ENCODE measurements at regions not wholly inside any gene's neighbourhood (a gene's known extent, or its start where the extent isn't known, plus 50 kb on each side); places are given as distances from the start of the nearest gene placed in this dataset.

- Histone ChIP-seq H3K4me3 (ENCODE audit: low read depth, low read length) (no peak overlapping the region), H3K9me3 (ENCODE audit: severe bottlenecking) (no peaks in the 10 kb centered on the region), H3K27ac (no peak overlapping the region), H3K36me3 (no peaks in the 10 kb centered on the region), H3K27me3 (ENCODE audit: insufficient read depth, low read depth, severe bottlenecking) (no peaks in the 10 kb centered on the region)
- no peak for TF ChIP-seq CTCF (IDR thresholded peaks at IDR 0.05; ENCODE audit: low read depth, low read length)
- DNase-seq = no peak
These were observed 472.3 kb downstream of the TNS1 start for GRCh38 chr2:217530392-217531090.

GRCh38 chr2:217529271-217529670 lies 473.5 kb downstream of the TNS1 start:
- no peak overlapping the region for H3K27ac ChIP-seq
- no peaks in the 10 kb centered on the region for H3K27me3 ChIP-seq (ENCODE audit: insufficient read depth, low read depth, severe bottlenecking)
- no peaks in the 10 kb centered on the region for H3K36me3 ChIP-seq
- DNase-seq = no peak
- no peak for TF ChIP-seq CTCF (IDR thresholded peaks at IDR 0.05; ENCODE audit: low read depth, low read length)
- H3K4me3 ChIP-seq (ENCODE audit: low read depth, low read length) = no peak overlapping the region
- H3K9me3 ChIP-seq (ENCODE audit: severe bottlenecking) = no peaks in the 10 kb centered on the region

- no peaks in the 10 kb centered on the region for H3K9me3 ChIP-seq (ENCODE audit: severe bottlenecking)
- no peak for TF ChIP-seq CTCF (IDR thresholded peaks at IDR 0.05; ENCODE audit: low read depth, low read length)
- no peak overlapping the region for H3K27ac ChIP-seq
- no peaks in the 10 kb centered on the region for H3K36me3 ChIP-seq
- no peaks in the 10 kb centered on the region for H3K27me3 ChIP-seq (ENCODE audit: insufficient read depth, low read depth, severe bottlenecking)
- no peak for DNase-seq
- H3K4me3 ChIP-seq (ENCODE audit: low read depth, low read length) = no peak overlapping the region
These were observed 475.1 kb downstream of the TNS1 start for GRCh38 chr2:217527590-217528202.

GRCh38 chr2:217525076-217525475 lies 477.7 kb downstream of the TNS1 start:
- Histone ChIP-seq H3K27ac (no peak overlapping the region), H3K27me3 (ENCODE audit: insufficient read depth, low read depth, severe bottlenecking) (no peaks in the 10 kb centered on the region), H3K9me3 (ENCODE audit: severe bottlenecking) (no peaks in the 10 kb centered on the region), H3K36me3 (no peaks in the 10 kb centered on the region), H3K4me3 (ENCODE audit: low read depth, low read length) (no peak overlapping the region)
- TF ChIP-seq CTCF (IDR thresholded peaks at IDR 0.05; ENCODE audit: low read depth, low read length) = no peak
- no peak for DNase-seq

- no peaks in the 10 kb centered on the region for H3K36me3 ChIP-seq
- no peaks in the 10 kb centered on the region for H3K9me3 ChIP-seq (ENCODE audit: severe bottlenecking)
- H3K4me3 ChIP-seq (ENCODE audit: low read depth, low read length) = no peak overlapping the region
- H3K27me3 ChIP-seq (ENCODE audit: insufficient read depth, low read depth, severe bottlenecking) = no peaks in the 10 kb centered on the region
- H3K27ac ChIP-seq = no peak overlapping the region
- no peak for TF ChIP-seq CTCF (IDR thresholded peaks at IDR 0.05; ENCODE audit: low read depth, low read length)
- no peak for DNase-seq
These were observed 479.5 kb downstream of the TNS1 start for GRCh38 chr2:217523286-217523685.

Data from WERI-Rb-1 (cell line).